ENCODE measurements at regions not wholly inside any gene's neighbourhood (a gene's known extent, or its start where the extent isn't known, plus 50 kb on each side); places are given as distances from the start of the nearest gene placed in this dataset.

- no peak for DNase-seq (ENCODE audit: low read depth)
- TF ChIP-seq CTCF (IDR thresholded peaks at IDR 0.05; ENCODE audit: control insufficient read depth, insufficient read depth, low read depth, low read length, missing control alignments): no peak
- no peak overlapping the region for H3K4me3 ChIP-seq (ENCODE audit: control insufficient read depth, low read depth, low read length)
These were observed 966.6 kb upstream of the SLIT2 start for GRCh38 chr4:19285146-19285545.

- TF ChIP-seq CTCF (IDR thresholded peaks at IDR 0.05; ENCODE audit: control insufficient read depth, insufficient read depth, low read depth, low read length, missing control alignments): no peak
- DNase-seq (ENCODE audit: low read depth): no peak
- H3K4me3 ChIP-seq (ENCODE audit: control insufficient read depth, low read depth, low read length): no peak overlapping the region
These were observed 973.0 kb upstream of the SLIT2 start for GRCh38 chr4:19278665-19279064.

GRCh38 chr4:19266566-19266965 is 985.1 kb upstream of the SLIT2 start:
- DNase-seq (ENCODE audit: low read depth): no peak
- TF ChIP-seq CTCF (IDR thresholded peaks at IDR 0.05; ENCODE audit: control insufficient read depth, insufficient read depth, low read depth, low read length, missing control alignments): no peak
- H3K4me3 ChIP-seq (ENCODE audit: control insufficient read depth, low read depth, low read length): no peak overlapping the region

- no peak for TF ChIP-seq CTCF (IDR thresholded peaks at IDR 0.05; ENCODE audit: control insufficient read depth, insufficient read depth, low read depth, low read length, missing control alignments)
- no peak overlapping the region for H3K4me3 ChIP-seq (ENCODE audit: control insufficient read depth, low read depth, low read length)
- no peak for DNase-seq (ENCODE audit: low read depth)
These were observed 989.2 kb upstream of the SLIT2 start for GRCh38 chr4:19262467-19262866.

- no peak for DNase-seq (ENCODE audit: low read depth)
- no peak for TF ChIP-seq CTCF (IDR thresholded peaks at IDR 0.05; ENCODE audit: control insufficient read depth, insufficient read depth, low read depth, low read length, missing control alignments)
These were observed 991.4 kb upstream of the SLIT2 start for GRCh38 chr4:19260346-19260745.

GRCh38 chr4:19259920-19260319 is 991.8 kb upstream of the SLIT2 start:
- no peak overlapping the region for H3K4me3 ChIP-seq (ENCODE audit: control insufficient read depth, low read depth, low read length)
- no peak for DNase-seq (ENCODE audit: low read depth)
- no peak for TF ChIP-seq CTCF (IDR thresholded peaks at IDR 0.05; ENCODE audit: control insufficient read depth, insufficient read depth, low read depth, low read length, missing control alignments)

More at GRCh38 chr4:19260346-19260745, 991.4 kb upstream of the SLIT2 start:
- no peak overlapping the region for H3K4me3 ChIP-seq (ENCODE audit: control insufficient read depth, low read depth, low read length)

GRCh38 chr4:19256823-19257222 is 994.9 kb upstream of the SLIT2 start:
- DNase-seq (ENCODE audit: low read depth): no peak
- H3K4me3 ChIP-seq (ENCODE audit: control insufficient read depth, low read depth, low read length): no peak overlapping the region
- TF ChIP-seq CTCF (IDR thresholded peaks at IDR 0.05; ENCODE audit: control insufficient read depth, insufficient read depth, low read depth, low read length, missing control alignments): no peak
